Right ventricle myocardium inferior (tissue), 1 donor: ENCODE measurements at regions not wholly inside any gene's neighbourhood (a gene's known extent, or its start where the extent isn't known, plus 50 kb on each side); places are given as distances from the start of the nearest gene placed in this dataset.

Experiments used
- ATAC-seq: fragments of 200-7000 bp; cut with Tn5 transposase; one replicate; pipeline ENCODE4 v1.9.1; 2020; ENCODE audit warnings: mild to moderate bottlenecking, moderate library complexity
- DNase-seq: peaks from one replicate; pipeline ENCODE4 v3.0.0; 2021; ENCODE audit errors: missing footprints
- intact Hi-C: fragments of 100-400 bp; cut with DNase I; formaldehyde crosslinking; loops from one replicate; pipeline ENCODE4 v1.11.0; 2022
- donor health status: DM: no; HTN: yes; CAD: no; lungs with severe emphysema.

DNA sequence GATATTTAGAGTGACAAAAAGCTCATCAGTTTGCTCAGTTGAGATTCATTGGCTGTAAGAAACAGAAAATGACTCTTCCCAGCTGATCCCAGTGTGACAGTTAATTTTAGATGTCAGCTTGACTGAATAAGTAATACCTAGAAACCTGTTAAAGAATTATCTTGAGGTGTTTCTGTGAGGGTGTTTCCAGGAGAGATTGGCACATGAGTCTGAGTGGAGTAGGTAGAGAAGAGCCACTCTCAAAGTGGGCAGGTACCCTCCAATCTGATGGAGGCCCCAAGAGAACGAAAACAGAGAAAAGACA lies 200.8 kb upstream of the BTBD3 start:
- ATAC-seq (no peak), DNase-seq (no peak)
- intact Hi-C loops, result no loop called here

DNA sequence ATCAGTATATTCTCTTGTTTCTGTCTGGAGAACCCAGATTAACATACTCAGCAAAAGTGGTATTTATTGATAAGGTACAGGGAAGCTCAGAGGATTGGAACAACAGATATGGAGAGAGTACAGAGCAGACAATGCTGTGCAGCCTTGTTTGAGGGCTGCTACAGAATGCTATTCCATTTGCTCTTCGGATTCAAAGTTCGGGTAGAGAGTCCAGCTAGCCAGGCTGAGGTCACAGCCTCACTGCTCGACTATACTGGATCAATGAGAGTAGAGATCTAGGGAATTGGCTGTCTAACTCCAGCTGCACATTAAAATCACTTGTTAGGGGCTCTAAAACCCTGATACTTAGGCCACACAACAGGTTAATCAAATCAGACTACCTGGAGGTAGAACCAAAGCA lies 200.1 kb upstream of the BTBD3 start:
- intact Hi-C loops, result no loop called here
- no peak for ATAC-seq
- DNase-seq, result no peak

DNA sequence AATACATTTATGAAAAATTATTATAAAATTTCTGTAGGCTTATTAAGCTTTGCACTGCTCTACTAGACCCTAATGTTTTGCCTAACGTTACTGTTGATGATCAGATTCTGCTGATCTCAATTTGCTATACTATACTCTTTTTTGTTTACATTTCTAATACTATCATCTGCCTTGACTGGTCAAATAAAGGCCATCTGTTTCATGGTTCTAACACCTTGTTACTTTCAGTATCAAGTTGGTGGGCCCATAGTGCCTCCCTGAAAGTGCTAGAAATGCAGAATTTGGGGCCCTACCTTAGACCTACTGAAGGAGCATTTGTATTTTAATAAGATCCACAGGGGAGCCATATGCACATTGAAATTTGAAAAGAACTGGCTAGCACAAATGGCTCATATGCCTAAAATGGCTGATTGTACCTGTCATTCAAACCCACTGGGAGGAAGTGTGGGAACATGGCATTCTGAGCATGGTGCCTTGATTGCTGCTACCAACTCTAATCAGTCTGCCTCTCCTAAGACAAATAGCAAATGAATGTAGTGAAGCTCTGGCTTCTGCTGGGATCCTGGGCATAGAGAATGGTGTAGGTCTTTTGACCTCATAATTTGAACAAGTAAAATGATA lies 199.1 kb upstream of the BTBD3 start:
- DNase-seq, result no peak
- ATAC-seq, result no peak
- intact Hi-C loops, result no loop called here

DNA sequence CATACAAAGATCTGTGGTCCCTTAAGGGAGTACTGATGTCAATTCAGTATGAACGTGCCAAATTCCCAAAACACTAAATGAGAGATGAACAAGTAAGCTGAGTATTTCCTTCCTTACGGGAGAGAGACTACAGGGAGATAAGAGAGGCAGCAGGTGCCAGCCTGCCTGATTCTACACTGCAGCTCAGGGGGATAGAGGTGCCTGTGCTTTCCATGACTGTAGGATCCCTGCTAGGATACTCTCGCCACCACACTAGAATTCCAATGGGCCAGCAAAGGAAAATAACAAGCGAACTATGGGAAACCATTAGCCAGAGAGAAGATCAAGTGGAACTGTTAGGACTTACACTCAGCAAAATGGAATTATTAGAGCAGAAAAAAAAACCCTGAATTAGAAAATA lies 198.5 kb upstream of the BTBD3 start:
- intact Hi-C loops, result no loop called here
- DNase-seq, result no peak
- no peak for ATAC-seq

DNA sequence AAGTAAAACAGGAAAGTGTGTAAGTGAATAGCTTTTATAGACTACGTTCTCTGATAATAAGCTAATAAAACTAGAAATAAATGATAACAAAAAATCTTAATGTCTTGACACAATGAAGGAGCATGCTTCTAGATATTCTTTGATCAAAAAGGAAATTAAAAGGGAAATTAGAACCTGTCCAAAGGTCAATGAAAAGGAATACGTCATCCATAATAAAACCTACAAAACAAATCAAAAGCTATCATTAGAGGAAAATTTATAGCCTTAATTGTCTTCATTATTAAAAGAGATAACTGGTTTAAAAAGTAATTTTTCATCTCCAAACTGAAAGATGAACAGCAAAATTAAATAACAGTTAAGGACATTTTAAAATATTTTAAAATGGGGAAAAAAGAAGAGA lies 196.3 kb upstream of the BTBD3 start:
- ATAC-seq, result no peak
- DNase-seq, result no peak
- intact Hi-C loops, result no loop called here

DNA sequence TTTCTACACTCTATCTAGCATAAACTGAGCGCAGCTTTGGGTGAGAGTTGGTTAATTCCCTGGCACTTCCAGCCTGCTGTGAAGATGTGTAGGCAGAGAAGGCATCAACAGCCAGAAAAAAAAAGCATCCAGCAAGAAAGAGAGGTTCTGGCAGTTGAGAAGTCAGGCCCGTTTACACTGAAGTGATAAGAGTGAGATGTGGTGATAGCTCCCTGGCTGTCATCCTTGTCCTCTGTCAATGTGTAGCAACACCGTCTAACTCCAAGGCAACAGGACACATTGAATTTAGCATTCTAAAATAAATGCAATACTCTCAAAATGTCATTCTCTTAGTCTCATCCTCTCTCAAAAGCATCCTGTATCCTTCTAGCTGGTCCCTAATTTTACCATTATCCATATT lies 193.6 kb upstream of the BTBD3 start:
- DNase-seq (no peak), ATAC-seq (no peak)
- intact Hi-C loops, result no loop called here

DNA sequence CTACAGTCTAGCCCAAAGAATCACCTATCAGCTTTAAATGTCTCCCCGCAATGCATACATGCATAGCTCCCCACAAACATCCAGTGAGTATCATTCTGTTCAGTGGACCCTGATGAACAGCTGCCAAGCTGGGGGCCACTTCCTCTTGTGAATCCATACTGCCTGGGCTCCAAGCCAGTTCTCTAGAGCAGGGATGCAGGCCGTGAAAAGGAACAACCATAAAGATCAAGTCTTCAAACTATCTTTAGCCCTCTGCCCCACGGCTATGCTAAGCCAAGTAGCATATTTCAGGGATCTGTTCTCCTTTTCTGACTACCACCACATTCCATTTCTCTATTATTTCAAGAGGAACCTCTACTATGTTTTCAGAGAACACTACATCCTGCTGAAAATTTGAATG lies 191.7 kb upstream of the BTBD3 start:
- no peak for DNase-seq
- no peak for ATAC-seq
- intact Hi-C loops, result no loop called here

DNA sequence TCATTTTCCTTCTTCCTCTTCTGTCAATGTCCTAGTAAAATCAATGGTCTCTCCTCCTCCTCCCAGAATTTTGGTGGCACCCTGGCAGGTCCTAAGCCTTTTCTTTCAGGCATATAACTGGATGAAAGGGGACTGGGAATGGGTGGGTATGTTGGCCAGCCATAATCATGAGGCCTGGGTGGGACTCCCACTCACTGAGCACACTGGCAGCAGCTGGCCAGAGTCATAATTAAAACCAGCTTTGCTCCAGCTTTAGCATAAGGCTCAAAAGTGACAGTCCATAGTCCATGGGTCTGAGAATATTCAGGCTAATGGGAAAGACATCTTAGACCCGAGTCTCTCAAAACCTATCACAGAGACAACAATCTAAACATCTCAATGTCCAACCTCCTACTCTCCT lies 190.0 kb upstream of the BTBD3 start:
- intact Hi-C loops, result no loop called here
- no peak for ATAC-seq
- DNase-seq, result no peak

DNA sequence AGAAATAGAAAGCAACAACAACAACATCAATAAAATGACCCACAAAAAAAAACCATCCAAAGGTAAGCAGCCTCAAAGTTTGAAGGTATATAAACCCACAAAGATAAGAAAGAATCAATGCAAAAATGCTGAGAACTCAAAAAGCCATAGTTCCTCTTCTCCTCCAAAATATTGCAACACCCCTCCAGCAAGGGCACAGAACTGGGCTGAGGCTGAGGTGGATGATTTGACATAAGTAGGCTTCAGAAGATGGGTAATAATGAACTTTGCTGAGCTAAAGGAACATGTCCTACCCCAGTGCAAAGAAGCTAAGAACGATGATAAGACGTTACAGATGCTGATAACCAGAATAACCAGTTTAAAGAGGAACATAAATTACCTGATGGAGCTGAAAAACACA lies 188.8 kb upstream of the BTBD3 start:
- intact Hi-C loops, result no loop called here

DNA sequence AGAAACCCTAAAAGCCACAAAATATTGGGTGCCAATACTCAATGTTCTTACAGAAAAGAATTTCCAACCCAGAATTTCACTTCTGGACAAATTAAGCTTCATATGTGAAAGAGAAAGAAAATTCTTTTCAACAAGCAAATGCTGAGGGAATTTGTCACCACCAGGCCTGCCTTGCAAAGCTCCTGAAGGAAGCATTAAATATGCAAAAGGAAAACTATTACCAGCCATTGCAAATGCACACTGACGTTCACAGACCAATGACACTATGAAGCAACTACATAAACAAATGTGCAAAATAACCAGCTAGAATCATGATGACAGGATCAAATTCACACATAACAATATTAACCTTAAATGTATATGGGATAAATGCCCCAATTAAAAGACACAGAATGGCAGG lies 187.9 kb upstream of the BTBD3 start:
- intact Hi-C loops, result no loop called here
- DNase-seq (no peak), ATAC-seq (no peak)

More for the DNA sequence above, 188.8 kb upstream of the BTBD3 start:
- DNase-seq (no peak), ATAC-seq (no peak)

DNA sequence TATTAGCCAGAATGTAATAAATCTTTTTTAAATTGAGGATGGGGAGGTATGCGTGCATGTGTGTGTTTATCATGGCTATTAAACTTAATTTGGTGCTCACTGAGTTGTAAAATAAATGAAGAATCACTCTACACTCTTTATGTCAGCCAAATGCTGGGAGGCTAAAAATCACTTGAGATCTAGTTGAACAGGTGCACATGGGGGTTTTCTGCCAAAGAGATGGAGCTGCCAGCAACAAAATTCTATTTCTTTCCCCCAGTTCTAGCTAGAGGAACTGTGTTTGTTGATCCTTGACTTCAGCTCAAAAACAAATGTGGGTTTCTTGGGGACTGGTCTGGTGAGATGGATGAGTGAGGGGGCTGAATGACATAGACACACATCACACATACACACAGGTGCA lies 183.3 kb upstream of the BTBD3 start:
- intact Hi-C loops, result no loop called here
- no peak for ATAC-seq
- DNase-seq, result no peak

DNA sequence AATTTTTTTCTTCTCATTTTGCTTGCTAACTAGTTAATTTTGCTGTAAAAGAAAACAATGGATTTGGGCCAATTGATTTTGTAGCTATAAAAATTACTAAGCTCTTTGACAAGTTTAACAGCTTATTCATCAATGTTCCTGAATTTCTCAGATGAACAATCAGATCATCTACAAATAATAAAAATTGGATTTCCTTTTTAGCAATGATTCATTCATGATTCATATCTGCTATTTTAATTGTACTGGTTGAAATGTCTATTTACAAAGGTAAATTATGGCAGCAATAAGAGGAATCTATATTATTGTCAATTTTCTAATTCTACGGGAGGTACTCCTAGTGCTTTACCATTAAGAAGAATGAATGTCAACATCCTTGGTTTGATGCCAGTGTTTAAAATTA lies 178.8 kb upstream of the BTBD3 start:
- no peak for ATAC-seq
- no peak for DNase-seq
- intact Hi-C loops, result no loop called here

DNA sequence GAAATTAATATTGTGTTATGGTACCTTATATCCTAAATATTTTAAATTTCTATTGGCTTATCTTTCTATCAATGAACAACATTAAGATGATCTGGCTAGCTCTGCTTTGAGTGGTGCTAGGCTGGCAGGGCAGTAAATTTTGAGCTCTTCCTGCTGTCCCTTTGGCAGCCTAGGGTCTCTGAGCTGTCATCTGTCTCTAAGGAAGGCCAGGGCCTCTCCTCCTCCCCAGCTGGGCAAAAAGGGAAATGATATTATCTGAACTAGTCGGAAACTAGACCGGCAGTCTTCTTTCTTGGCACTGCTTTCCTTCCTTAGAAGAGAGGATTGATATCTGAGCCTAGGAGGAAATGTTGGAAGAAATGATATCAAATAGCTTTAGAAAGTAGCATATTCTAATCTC lies 176.7 kb upstream of the BTBD3 start:
- ATAC-seq, result no peak
- no peak for DNase-seq
- intact Hi-C loops, result no loop called here

DNA sequence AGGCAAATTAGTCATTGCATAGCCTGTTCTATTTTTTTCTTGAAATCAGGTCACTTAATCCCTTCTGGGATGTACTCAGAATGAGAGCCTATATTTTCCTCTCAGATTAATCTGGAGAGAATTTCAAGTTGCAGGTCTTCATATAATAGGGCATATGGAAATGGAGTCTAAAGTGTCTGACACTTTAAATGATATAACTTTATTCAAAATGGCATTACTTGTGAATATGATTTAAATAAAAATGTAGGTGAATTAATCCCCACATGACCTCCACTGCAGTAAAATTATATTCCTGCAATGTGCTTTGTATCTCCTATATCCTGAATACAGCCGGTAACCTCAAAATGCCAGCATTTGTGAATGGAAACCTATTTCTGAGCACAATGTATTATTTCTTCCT lies 172.5 kb upstream of the BTBD3 start:
- intact Hi-C loops, result no loop called here
- ATAC-seq (no peak), DNase-seq (no peak)

DNA sequence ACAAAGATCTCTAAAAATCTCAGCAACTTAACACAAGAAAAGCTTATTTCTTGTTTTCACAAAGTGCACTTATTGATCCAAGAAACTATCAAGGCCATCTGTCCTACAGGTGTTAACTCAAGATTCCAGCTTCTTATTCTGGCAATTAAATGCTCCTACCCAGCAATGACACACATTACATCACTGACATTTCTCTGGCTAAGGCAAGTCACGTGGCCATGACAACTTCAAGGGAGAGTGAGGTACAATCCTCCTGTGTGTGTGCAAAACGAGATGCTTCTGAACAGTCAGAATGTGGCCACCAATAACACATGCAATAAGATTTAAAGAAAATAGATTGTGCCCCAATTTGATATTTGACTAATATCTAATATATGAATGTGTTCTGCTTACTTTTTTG lies 169.3 kb upstream of the BTBD3 start:
- intact Hi-C loops, result no loop called here
- ATAC-seq (no peak), DNase-seq (no peak)

DNA sequence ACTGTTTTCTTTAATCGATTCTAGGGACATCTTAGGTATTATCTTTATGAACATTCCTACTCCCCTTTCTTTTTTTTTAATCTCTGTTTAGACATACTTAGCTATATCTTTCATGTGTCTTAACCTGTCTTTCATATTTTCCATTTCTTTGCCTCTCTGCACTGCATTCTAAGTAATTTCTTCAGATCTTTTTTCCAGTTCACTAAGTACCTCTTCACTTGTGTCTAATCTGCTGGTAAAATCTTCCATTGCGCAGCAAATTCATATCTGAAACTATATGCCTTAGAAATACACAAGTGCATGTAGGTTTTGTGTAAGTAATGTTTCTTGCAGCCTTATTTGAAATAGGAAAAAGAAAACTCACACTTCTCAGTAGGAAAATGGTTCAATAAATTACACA lies 165.4 kb upstream of the BTBD3 start:
- DNase-seq (no peak), ATAC-seq (no peak)
- intact Hi-C loops, result no loop called here

DNA sequence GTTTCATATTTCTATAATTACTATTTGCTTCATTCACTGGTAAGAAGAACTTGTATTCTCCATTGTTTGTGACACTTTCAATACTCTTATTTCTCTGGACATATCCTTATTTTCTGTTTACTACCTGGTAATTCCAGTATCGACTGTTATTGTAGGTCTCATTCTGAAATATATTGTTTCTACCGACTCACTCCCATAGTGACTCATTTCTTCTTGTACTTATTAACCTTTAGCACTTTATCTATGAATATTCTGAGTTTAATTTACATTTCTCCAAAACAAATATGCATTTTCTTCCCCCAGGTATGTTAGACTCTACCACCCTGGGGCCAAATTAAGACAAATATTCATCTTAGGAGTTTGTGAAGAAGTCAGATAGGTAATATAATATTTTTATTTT lies 164.5 kb upstream of the BTBD3 start:
- intact Hi-C loops, result no loop called here
- DNase-seq, result no peak
- ATAC-seq, result no peak

DNA sequence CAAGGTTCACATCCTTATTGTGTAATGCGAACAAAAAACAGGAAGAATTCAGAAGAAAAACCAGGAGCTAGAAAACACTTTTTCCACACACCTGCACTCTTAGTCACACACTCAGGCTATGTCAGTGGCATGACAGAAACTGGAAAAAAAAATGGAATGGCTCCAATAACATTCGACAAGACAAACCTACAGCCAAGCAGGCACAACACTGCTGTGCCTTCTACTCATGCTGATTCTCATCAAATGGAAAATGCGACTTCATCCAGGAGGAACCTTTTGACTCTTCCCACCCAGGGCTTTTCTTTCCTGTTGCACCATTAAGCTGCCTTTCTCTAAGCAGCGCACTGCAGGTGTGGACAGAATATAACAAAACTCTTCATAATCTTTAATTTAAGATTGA lies 163.2 kb upstream of the BTBD3 start:
- intact Hi-C loops, result no loop called here
- ATAC-seq, result no peak

DNA sequence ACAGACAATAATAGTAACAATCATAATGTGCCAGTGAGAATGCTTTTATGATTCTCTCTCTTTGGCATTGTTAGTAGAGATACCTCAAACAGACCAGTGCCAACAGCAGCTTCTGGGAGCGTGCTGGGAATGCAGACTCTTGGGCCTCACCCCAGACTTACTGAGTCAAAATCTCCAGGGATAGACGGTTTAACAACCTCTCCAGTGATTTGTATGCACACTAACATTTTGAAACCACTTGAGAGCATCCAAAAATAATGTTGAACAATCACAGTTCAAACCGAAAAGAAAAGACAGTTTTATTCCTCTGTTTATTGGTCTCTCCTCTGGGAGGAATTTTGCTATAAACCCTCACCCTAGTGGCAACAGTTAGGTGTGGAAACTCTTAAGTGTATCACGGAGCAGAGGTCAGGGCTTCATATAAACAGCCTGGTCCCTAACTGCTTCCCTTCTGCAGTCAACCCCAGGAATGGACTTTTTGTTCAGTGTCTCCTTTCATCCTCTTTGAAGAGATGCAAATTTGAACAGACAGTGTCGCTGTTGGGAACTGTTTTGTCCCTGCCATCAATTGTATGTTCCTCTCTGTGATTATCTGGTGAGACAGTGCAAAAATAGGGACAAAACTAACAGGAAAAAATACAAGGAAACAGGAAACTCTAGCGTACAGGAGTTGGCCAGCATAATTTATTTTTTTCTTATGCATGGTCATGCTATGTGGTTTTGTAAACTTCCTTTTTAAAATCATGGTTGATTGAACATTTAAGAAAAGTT lies 162.4 kb upstream of the BTBD3 start:
- intact Hi-C loops, result no loop called here
- ATAC-seq, result no peak
- DNase-seq, result no peak

More for the DNA sequence above, 163.2 kb upstream of the BTBD3 start:
- no peak for DNase-seq

DNA sequence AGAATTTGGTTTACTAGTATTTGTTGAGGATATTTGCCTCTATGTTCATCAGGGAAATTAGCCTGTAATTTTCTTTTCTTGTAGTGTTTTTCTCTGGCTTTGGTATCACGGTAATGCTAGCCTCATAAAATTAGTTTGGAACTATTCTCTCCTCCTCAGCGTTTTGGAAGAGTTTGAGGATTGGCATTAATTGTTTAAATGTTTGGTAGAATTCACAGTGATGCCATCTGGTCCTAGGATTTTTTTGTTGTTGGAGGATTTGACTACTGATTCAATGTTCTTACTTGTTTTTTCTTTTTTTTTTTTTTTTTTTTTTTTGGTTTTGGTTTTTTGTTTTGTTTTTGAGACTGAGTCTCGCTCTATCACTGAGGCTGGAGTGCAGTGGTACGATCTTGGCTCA lies 156.2 kb upstream of the BTBD3 start:
- DNase-seq, result no peak
- no peak for ATAC-seq
- intact Hi-C loops, result no loop called here

DNA sequence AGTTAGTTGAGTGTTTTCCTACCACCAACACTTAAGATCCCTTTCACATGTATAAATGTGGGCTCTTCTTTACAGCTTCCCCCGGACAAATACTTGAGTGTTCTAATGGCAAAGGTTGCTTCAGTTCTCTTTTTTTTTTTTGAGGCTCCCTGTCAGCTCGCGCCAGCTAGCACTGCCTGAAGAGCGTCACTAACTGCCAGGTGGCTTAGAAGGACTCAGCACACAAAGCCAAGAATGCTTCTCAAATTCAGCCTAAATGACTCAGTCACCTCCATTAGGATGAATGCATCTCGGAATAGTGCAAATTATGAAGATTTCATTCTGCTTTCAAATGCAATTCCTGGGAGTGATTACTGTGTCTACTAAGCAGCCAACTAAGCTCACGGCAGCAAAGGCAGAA lies 150.7 kb upstream of the BTBD3 start:
- ATAC-seq, result no peak
- DNase-seq, result no peak
- intact Hi-C loops, result no loop called here
